Stomach smooth muscle (tissue), 2 donors: ENCODE measurements at regions not wholly inside any gene's neighbourhood (a gene's known extent, or its start where the extent isn't known, plus 50 kb on each side); places are given as distances from the start of the nearest gene placed in this dataset.
"Not testable (repeated sequence)": the region's sequence is repeated elsewhere in the genome, so short reads cannot be mapped to it uniquely, and the experiment has no call there.

Experiments
- H3K27ac ChIP-seq: one replicate; pipeline ENCODE4 v1.7.0; 2013; ENCODE audit warnings: mild to moderate bottlenecking, low read length, inconsistent platforms
- H3K27me3 ChIP-seq, 2 donors: one replicate each; pipeline ENCODE4 v1.7.0; 2013; ENCODE audit warnings: low read length in 2 of 2; ENCODE audit not compliant: insufficient read depth in 2 of 2, control insufficient read depth in 1 of 2
- H3K36me3 ChIP-seq, 2 donors: one replicate each; pipeline ENCODE4 v1.7.0; 2013; ENCODE audit warnings: low read length in 2 of 2; ENCODE audit not compliant: control insufficient read depth in 2 of 2, insufficient read depth in 2 of 2
- H3K4me1 ChIP-seq: one replicate; pipeline ENCODE4 v1.7.0; 2013; ENCODE audit warnings: low read length; ENCODE audit not compliant: control insufficient read depth, insufficient read depth
- H3K4me3 ChIP-seq, 2 donors: one replicate each; pipeline ENCODE4 v1.7.0; 2013; ENCODE audit warnings: low read length in 2 of 2
- H3K9ac ChIP-seq, 2 donors: one replicate each; pipeline ENCODE4 v1.7.0; 2013; ENCODE audit warnings: low read length in 2 of 2, mild to moderate bottlenecking in 1 of 2
- H3K9me3 ChIP-seq, 2 donors: one replicate each; pipeline ENCODE4 v1.7.0; 2013; ENCODE audit warnings: low read length in 2 of 2; ENCODE audit not compliant: control insufficient read depth in 2 of 2
- donor health status: healthy.
- donor health status: Pancreatic carcinoma.

DNA sequence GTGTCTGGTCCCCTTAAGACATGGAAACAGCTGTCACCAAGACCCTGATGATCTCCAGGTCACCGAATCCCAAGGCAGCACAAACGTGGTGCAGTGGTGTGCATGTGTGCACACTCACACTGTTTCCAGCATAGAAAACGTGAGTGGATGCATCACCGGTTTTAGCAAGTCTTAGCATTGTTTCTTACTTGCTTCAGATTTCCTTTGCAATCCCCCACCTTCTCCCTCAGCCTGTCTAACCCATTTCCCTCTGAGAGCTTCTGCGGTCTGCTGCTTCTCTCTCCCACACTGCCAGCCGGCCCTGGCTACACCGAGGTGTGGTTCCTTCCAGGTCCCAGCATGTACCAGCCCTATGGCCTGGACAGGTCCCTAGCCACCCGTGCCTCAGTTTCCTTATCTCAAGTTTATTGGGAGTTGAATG, 343.4 kb upstream of the HS6ST1 start:
- H3K36me3 ChIP-seq, result no peaks in the 10 kb centered on the region
- no peak overlapping the region for H3K27ac ChIP-seq
- no peaks in the 10 kb centered on the region for H3K4me1 ChIP-seq

DNA sequence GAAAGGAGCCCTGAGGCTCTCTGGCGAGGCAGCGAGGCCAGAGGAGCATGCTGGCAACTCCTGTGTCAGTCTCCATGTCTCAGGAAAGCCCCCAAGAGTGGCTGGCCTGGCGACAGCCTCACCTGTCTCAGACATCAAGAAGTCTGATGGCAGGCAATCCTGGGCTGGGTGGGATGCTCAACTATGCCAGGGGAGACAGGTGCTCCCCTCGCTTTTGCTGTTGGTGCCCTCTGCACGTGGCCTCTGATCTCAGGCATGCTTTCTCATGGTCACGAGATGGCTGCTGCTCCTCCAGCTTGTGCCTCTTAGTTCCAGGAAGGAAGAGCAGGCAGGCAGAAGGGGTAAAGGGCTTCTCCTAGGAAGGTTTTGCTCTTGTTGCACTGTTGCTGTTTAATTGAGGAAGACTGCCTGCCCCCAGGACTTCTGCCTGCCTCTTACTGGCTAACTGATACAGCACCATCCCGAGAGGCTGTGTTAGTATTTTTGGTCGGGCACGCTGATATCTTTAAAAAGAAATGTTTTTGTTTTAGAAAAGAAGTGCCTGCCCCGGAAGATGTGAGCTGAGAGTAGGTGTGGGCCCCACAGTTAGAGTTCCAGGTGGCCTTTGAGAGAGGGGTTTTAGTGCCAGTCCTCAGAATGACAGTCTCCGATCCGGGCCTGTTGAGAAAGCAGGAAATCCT, 344.8 kb upstream of the HS6ST1 start:
- Histone ChIP-seq H3K4me1 (no peaks in the 10 kb centered on the region), H3K4me3 (no peak overlapping the region), H3K9ac (no peak overlapping the region), H3K9me3 (peaks cover 0 to 3% of the 10 kb centered on the region in 2 donors), H3K27me3 (peaks cover 0 to 7% of the 10 kb centered on the region in 2 donors), H3K36me3 (no peaks in the 10 kb centered on the region), H3K27ac (no peak overlapping the region)

More for the DNA sequence above, 343.4 kb upstream of the HS6ST1 start:
- Histone ChIP-seq H3K27me3 (peaks cover 0 to 4% of the 10 kb centered on the region in 2 donors), H3K9ac (no peak overlapping the region), H3K4me3 (no peak overlapping the region), H3K9me3 (peaks cover 0 to 3% of the 10 kb centered on the region in 2 donors)

- Histone ChIP-seq H3K4me1 (no peaks in the 10 kb centered on the region), H3K9me3 (no peaks in the 10 kb centered on the region), H3K9ac (no peak overlapping the region), H3K4me3 (no peak overlapping the region), H3K27me3 (peaks cover 0 to 7% of the 10 kb centered on the region in 2 donors), H3K36me3 (no peaks in the 10 kb centered on the region), H3K27ac (no peak overlapping the region)
Observed at GRCh38 chr2:128664499-128664971, 345.9 kb upstream of the HS6ST1 start.

GRCh38 chr2:128665113-128665512, 346.4 kb upstream of the HS6ST1 start:
- no peak overlapping the region for H3K4me3 ChIP-seq

DNA sequence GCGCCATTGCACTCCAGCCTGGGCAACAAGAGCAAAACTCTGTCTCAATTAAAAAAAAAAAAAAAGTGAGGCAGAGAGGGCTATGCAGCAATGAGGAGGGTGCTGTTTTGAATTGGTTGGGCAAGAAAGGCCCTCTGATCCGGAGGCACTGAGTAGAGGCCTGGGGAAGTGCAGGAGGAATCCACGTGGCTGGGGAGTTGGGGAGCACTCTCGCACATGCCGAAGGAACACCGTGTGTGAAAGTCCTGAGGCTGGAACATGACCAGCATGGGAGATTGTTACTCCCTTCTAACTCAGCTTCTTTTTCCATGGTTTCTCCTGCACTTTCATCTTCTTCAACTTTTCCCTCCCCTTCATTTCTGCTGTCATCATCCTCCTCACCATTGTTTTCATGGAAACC, 347.9 kb upstream of the HS6ST1 start:
- no peak overlapping the region for H3K4me3 ChIP-seq
- no peaks in the 10 kb centered on the region for H3K36me3 ChIP-seq
- H3K27me3 ChIP-seq, result peaks cover 0 to 5% of the 10 kb centered on the region in 2 donors
- H3K9ac ChIP-seq, result no peak overlapping the region
- no peaks in the 10 kb centered on the region for H3K4me1 ChIP-seq
- no peaks in the 10 kb centered on the region for H3K9me3 ChIP-seq
- H3K27ac ChIP-seq, result no peak overlapping the region

More at GRCh38 chr2:128665113-128665512, 346.4 kb upstream of the HS6ST1 start:
- no peak overlapping the region for H3K9ac ChIP-seq
- H3K27ac ChIP-seq, result no peak overlapping the region
- H3K9me3 ChIP-seq, result no peaks in the 10 kb centered on the region
- H3K4me1 ChIP-seq, result no peaks in the 10 kb centered on the region
- no peaks in the 10 kb centered on the region for H3K36me3 ChIP-seq
- peaks cover 0 to 7% of the 10 kb centered on the region in 2 donors for H3K27me3 ChIP-seq

GRCh38 chr2:128667391-128667790, 348.7 kb upstream of the HS6ST1 start:
- H3K4me1 ChIP-seq, result no peaks in the 10 kb centered on the region
- H3K9me3 ChIP-seq, result no peaks in the 10 kb centered on the region
- H3K4me3 ChIP-seq, result no peak overlapping the region
- H3K27me3 ChIP-seq, result peaks cover 0 to 5% of the 10 kb centered on the region in 2 donors
- H3K9ac ChIP-seq, result no peak overlapping the region
- no peak overlapping the region for H3K27ac ChIP-seq
- H3K36me3 ChIP-seq, result no peaks in the 10 kb centered on the region

DNA sequence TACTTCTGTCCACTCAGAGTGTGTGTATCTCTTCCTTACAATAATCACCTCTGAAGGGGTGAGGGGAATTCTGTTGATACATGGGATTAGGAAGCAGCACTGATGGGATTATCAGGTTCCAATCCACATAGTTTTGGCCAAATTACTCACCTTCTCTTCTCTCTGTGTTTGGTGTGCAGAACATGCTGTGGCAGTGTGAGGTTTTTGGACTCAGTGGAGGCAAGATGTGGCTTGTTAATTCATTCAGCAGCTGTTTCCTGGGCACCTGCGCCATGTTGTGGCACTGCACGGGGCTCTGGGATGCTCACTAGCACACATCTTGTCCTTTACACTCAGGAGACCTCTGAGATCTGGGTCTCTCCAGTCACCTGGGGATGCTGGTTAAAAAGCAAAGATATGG, 350.3 kb upstream of the HS6ST1 start:
- Histone ChIP-seq H3K4me3 (no peak overlapping the region), H3K9ac (no peak overlapping the region), H3K27ac (no peak overlapping the region), H3K4me1 (no peaks in the 10 kb centered on the region), H3K9me3 (no peaks in the 10 kb centered on the region), H3K36me3 (no peaks in the 10 kb centered on the region), H3K27me3 (peaks cover 0 to 5% of the 10 kb centered on the region in 2 donors)

DNA sequence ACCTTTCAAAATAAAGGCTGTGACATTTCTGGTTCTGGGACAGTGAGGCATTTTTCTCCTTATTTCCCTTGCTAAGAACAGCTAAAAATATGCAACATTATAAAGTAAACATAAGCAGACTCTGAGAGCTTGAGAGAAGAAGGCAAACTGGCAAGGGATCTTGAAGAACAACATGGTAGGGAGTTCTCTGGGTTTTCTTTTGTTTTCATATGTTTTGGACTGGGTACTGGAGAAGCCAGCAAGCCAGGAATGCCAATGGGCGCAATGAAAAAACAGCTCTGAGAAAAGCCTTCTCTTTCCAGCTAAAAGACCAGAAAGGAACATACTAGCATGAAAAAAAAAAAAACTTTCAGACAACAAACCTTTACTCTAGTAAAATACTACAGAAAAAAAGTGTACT, 351.4 kb upstream of the HS6ST1 start:
- Histone ChIP-seq H3K27me3 (peaks cover 0 to 5% of the 10 kb centered on the region in 2 donors), H3K4me3 (no peak overlapping the region), H3K9ac (no peak overlapping the region), H3K9me3 (no peaks in the 10 kb centered on the region), H3K36me3 (no peaks in the 10 kb centered on the region), H3K4me1 (no peaks in the 10 kb centered on the region), H3K27ac (no peak overlapping the region)

DNA sequence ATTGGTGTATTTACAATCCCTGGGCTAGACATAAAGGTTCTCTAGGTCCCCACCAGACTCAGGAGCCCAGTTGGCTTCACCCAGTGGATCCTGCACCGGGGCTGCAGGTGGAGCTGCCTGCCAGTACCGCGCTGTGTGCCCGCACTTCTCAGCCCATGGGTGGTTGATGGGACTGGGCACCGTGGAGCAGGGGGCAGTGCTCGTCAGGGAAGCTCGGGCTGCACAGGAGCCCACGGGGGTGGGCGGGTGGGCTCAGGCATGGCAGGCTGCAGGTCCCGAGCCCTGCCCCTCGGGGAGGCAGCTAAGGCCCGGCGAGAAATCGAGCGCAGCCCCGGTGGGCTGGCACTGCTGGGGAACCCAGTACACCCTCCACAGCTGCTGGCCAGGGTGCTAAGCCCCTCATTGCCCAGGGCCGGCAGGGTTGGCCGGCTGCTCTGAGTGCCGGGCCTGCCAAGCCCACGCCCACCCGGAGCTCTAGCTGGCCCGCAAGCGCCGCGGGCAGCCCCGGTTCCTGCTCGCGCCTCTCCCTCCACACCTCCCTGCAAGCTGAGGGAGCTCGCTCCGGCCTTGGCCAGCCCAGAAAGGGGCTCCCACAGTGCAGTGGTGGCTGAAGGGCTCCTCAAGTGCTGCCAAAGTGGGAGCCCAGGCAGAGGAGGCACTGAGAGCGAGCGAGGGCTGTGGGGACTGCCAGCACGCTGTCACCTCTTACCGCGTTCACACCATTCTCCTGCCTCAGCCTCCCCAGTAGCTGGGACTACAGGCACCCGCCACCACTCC, 353.5 kb upstream of the HS6ST1 start:
- not testable (repeated sequence) for H3K4me1 ChIP-seq, H3K4me3 ChIP-seq, H3K9me3 ChIP-seq, H3K9ac ChIP-seq, H3K36me3 ChIP-seq, H3K27ac ChIP-seq, H3K27me3 ChIP-seq

DNA sequence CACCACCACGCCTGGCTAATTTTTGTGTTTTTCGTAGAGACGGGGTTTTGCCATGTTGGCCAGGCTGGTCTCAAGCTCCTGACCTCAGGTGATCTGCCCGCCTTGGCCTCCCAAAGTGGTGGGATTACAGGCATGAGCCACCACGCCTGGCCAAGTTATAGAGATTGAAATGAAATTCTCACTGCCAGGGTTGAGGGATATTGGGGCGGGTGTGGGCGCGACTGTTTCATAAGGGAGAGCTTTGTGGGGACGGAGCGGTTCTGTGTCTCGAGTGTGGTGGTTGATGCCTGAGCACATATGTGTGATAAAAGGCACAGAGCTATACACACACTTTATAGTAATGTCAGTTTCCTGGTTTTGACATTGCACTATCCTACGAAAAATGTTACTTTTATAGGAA, 361.0 kb upstream of the HS6ST1 start:
- H3K9ac ChIP-seq, H3K36me3 ChIP-seq, H3K27me3 ChIP-seq, H3K27ac ChIP-seq, H3K9me3 ChIP-seq, H3K4me1 ChIP-seq, H3K4me3 ChIP-seq: not testable (repeated sequence)

GRCh38 chr2:128681507-128681906, 362.8 kb upstream of the HS6ST1 start:
- no peak overlapping the region for H3K9ac ChIP-seq
- H3K4me3 ChIP-seq, result no peak overlapping the region
- no peaks in the 10 kb centered on the region for H3K9me3 ChIP-seq
- no peaks in the 10 kb centered on the region for H3K27me3 ChIP-seq
- H3K27ac ChIP-seq, result no peak overlapping the region
- H3K4me1 ChIP-seq, result no peaks in the 10 kb centered on the region
- no peaks in the 10 kb centered on the region for H3K36me3 ChIP-seq
